Astrocyte of the hippocampus (primary cell): ENCODE measurements at regions not wholly inside any gene's neighbourhood (a gene's known extent, or its start where the extent isn't known, plus 50 kb on each side); places are given as distances from the start of the nearest gene placed in this dataset.

ENCODE experiments used
- DNase-seq: peaks from one replicate; pipeline ENCODE4 v3.0.0; 2011; ENCODE audit warnings: low read depth, low spot score

- DNase-seq = no peak
Measured at GRCh38 chr4:23348789-23349498, 540.9 kb downstream of the PPARGC1A start.

GRCh38 chr4:23337292-23337691 is 552.6 kb downstream of the PPARGC1A start:
- no peak for DNase-seq

GRCh38 chr4:23333946-23334878 is 555.6 kb downstream of the PPARGC1A start:
- peak; percentile 88 for DNase-seq

- peak; percentile 87 for DNase-seq
Measured at GRCh38 chr4:23333556-23333945, 556.3 kb downstream of the PPARGC1A start.

GRCh38 chr4:23332313-23332712 is 557.5 kb downstream of the PPARGC1A start:
- peak; percentile 73 for DNase-seq

GRCh38 chr4:23327120-23327519 is 562.7 kb downstream of the PPARGC1A start:
- no peak for DNase-seq

- DNase-seq = peak; percentile 58
Measured at GRCh38 chr4:23324021-23324690, 565.7 kb downstream of the PPARGC1A start.

GRCh38 chr4:23323436-23323835 is 566.4 kb downstream of the PPARGC1A start:
- DNase-seq = no peak

GRCh38 chr4:23322732-23323131 is 567.1 kb downstream of the PPARGC1A start:
- no peak for DNase-seq

GRCh38 chr4:23320931-23321587 is 568.8 kb downstream of the PPARGC1A start:
- peak; percentile 13 for DNase-seq

- no peak for DNase-seq
Measured at GRCh38 chr4:23312686-23313085, 577.2 kb downstream of the PPARGC1A start.

- no peak for DNase-seq
Measured at GRCh38 chr4:23311983-23312382, 577.9 kb downstream of the PPARGC1A start.

GRCh38 chr4:23305026-23305425 is 584.8 kb downstream of the PPARGC1A start:
- peak; percentile 33 for DNase-seq

GRCh38 chr4:23298371-23298770 is 591.5 kb downstream of the PPARGC1A start:
- DNase-seq = no peak

GRCh38 chr4:23297327-23297726 is 592.5 kb downstream of the PPARGC1A start:
- no peak for DNase-seq

- no peak for DNase-seq
Measured at GRCh38 chr4:23291139-23291538, 598.4 kb downstream of the GBA3 start.

GRCh38 chr4:23290656-23291055 is 597.9 kb downstream of the GBA3 start:
- DNase-seq = no peak

GRCh38 chr4:23279377-23279986 is 586.7 kb downstream of the GBA3 start:
- DNase-seq = no peak

GRCh38 chr4:23278845-23279244 is 586.1 kb downstream of the GBA3 start:
- DNase-seq = no peak

GRCh38 chr4:23276076-23276475 is 583.3 kb downstream of the GBA3 start:
- no peak for DNase-seq

- no peak for DNase-seq
Measured at GRCh38 chr4:23269566-23269965, 576.8 kb downstream of the GBA3 start.
